Smooth muscle cell (in vitro differentiated cells): ENCODE measurements at regions not wholly inside any gene's neighbourhood (a gene's known extent, or its start where the extent isn't known, plus 50 kb on each side); places are given as distances from the start of the nearest gene placed in this dataset.

Experiments
- DNase-seq: peaks from one replicate; lab custom pipeline; 2025; ENCODE audit not compliant: unreplicated experiment; lab: John Stamatoyannopoulos, UW
- H2AFZ ChIP-seq: fragments of 200-600 bp; sonication (generic); 2 replicates; pipeline ENCODE4 v1.6.0; 2016; ENCODE audit warnings: antibody characterized with exemption, low read depth, mild to moderate bottlenecking
- H3F3A ChIP-seq: fragments of 200-600 bp; sonication (generic); 2 replicates; pipeline ENCODE4 v1.6.0; 2017; ENCODE audit warnings: antibody characterized with exemption, low read depth
- H3K27ac ChIP-seq: fragments of 200-600 bp; sonication (generic); 2 replicates; pipeline ENCODE4 v1.5.1; 2016; ENCODE audit warnings: low read depth, mild to moderate bottlenecking
- H3K27me3 ChIP-seq: fragments of 200-600 bp; sonication (generic); 2 replicates; pipeline ENCODE4 v1.6.1; 2016; ENCODE audit warnings: low read depth, mild to moderate bottlenecking
- H3K36me3 ChIP-seq: fragments of 200-600 bp; sonication (generic); 2 replicates; pipeline ENCODE4 v1.5.1; 2016; ENCODE audit warnings: low read depth
- H3K4me1 ChIP-seq: fragments of 200-600 bp; sonication (generic); 2 replicates; pipeline ENCODE4 v1.5.1; 2016; ENCODE audit warnings: low read depth
- H3K4me2 ChIP-seq: fragments of 200-600 bp; sonication (generic); 2 replicates; pipeline ENCODE4 v1.6.0; 2016; ENCODE audit warnings: mild to moderate bottlenecking
- H3K4me3 ChIP-seq: fragments of 200-600 bp; sonication (generic); 2 replicates; pipeline ENCODE4 v1.5.1; 2016; ENCODE audit warnings: mild to moderate bottlenecking
- H3K79me2 ChIP-seq: fragments of 200-600 bp; sonication (generic); 2 replicates; pipeline ENCODE4 v1.6.0; 2016; ENCODE audit warnings: low read depth, mild to moderate bottlenecking
- H3K9ac ChIP-seq: fragments of 200-600 bp; sonication (generic); 2 replicates; pipeline ENCODE4 v1.6.0; 2016; ENCODE audit warnings: low read depth
- H3K9me3 ChIP-seq: fragments of 200-600 bp; sonication (generic); replicated peaks from 2 replicates; pipeline ENCODE4 v1.5.1; 2016; ENCODE audit warnings: low read depth
- H4K20me1 ChIP-seq: fragments of 200-600 bp; sonication (generic); 2 replicates; pipeline ENCODE4 v1.6.0; 2016; ENCODE audit warnings: low read depth
- CTCF ChIP-seq: fragments of 200-600 bp; sonication (generic); IDR thresholded peaks from 2 replicates; pipeline ENCODE4 v1.5.1; 2017; ENCODE audit warnings: borderline replicate concordance, mild to moderate bottlenecking, antibody characterized with exemption; ENCODE audit not compliant: insufficient read depth, poor library complexity, severe bottlenecking
- WGBS: methylation state at CpG from one replicate; pipeline ENCODE4 v1.1.7; 2016; ENCODE audit warnings: low lambda C conversion rate; 5-methylcytosine and 5-hydroxymethylcytosine counted together

GRCh38 chr4:160347197-160347596 lies 1244.3 kb downstream of the RAPGEF2 start:
- no peaks in the 10 kb centered on the region for H3K79me2 ChIP-seq
- DNase-seq, result no peak
- H2AFZ ChIP-seq, result no peak overlapping the region
- no peak overlapping the region for H3K4me2 ChIP-seq
- no peak overlapping the region for H3K9ac ChIP-seq
- H3K36me3 ChIP-seq, result no peaks in the 10 kb centered on the region
- H3K27ac ChIP-seq, result no peak overlapping the region
- no peaks in the 10 kb centered on the region for H3K9me3 ChIP-seq
- no peak overlapping the region for H3K4me3 ChIP-seq
- H3K4me1 ChIP-seq, result no peaks in the 10 kb centered on the region
- no peaks in the 10 kb centered on the region for H3F3A ChIP-seq
- H4K20me1 ChIP-seq, result no peaks in the 10 kb centered on the region
- no peak for TF ChIP-seq CTCF
- H3K27me3 ChIP-seq, result no peaks in the 10 kb centered on the region

GRCh38 chr4:160350944-160351343 lies 1248.1 kb downstream of the RAPGEF2 start:
- H3K79me2 ChIP-seq, result no peaks in the 10 kb centered on the region
- H4K20me1 ChIP-seq, result no peaks in the 10 kb centered on the region
- 87% methylated on average over 6 of the region's 6 CpGs for WGBS

GRCh38 chr4:160352637-160353036 lies 1249.8 kb downstream of the RAPGEF2 start:
- Histone ChIP-seq H4K20me1 (no peaks in the 10 kb centered on the region), H3K4me3 (no peak overlapping the region), H3K27me3 (no peaks in the 10 kb centered on the region), H2AFZ (no peak overlapping the region), H3K27ac (no peak overlapping the region), H3F3A (no peaks in the 10 kb centered on the region), H3K4me1 (no peaks in the 10 kb centered on the region), H3K36me3 (no peaks in the 10 kb centered on the region), H3K79me2 (no peaks in the 10 kb centered on the region), H3K9ac (no peak overlapping the region), H3K9me3 (no peaks in the 10 kb centered on the region), H3K4me2 (no peak overlapping the region)
- WGBS, result 68% methylated on average over 2 of the region's 2 CpGs
- no peak for TF ChIP-seq CTCF
- no peak for DNase-seq

More at GRCh38 chr4:160350944-160351343, 1248.1 kb downstream of the RAPGEF2 start:
- no peak overlapping the region for H3K4me3 ChIP-seq
- DNase-seq, result no peak
- no peak overlapping the region for H3K27ac ChIP-seq
- H3K27me3 ChIP-seq, result no peaks in the 10 kb centered on the region
- H3K4me2 ChIP-seq, result no peak overlapping the region
- H3K36me3 ChIP-seq, result no peaks in the 10 kb centered on the region
- H3K9me3 ChIP-seq, result no peaks in the 10 kb centered on the region
- TF ChIP-seq CTCF, result no peak
- no peak overlapping the region for H3K9ac ChIP-seq
- no peak overlapping the region for H2AFZ ChIP-seq
- H3K4me1 ChIP-seq, result no peaks in the 10 kb centered on the region
- no peaks in the 10 kb centered on the region for H3F3A ChIP-seq

DNA sequence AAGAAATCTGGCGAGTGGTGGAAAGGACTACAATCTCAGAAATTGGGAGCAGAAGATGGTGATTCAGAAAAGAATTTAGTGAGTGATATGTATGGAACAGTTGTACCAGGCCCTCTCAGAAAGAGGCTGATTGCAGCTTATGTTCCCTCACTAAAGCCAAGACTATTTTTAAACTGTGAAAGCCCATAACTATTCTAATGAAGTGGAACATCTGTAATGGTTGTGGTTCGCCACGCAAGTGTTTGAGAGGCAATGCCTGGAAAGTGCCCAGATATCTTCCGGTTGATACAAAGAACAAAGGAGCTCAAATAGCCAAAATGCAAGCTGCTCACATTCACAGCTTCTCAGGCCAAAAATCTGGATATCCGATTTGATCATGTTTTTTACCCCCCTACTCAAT lies 1250.7 kb downstream of the RAPGEF2 start:
- no peak for TF ChIP-seq CTCF
- Histone ChIP-seq H3K27ac (no peak overlapping the region), H3K4me3 (no peak overlapping the region), H3K4me2 (no peak overlapping the region), H3K79me2 (no peaks in the 10 kb centered on the region), H4K20me1 (no peaks in the 10 kb centered on the region), H3K27me3 (no peaks in the 10 kb centered on the region), H3K9ac (no peak overlapping the region), H3F3A (no peaks in the 10 kb centered on the region), H2AFZ (no peak overlapping the region), H3K4me1 (no peaks in the 10 kb centered on the region), H3K9me3 (no peaks in the 10 kb centered on the region), H3K36me3 (no peaks in the 10 kb centered on the region)
- 89% methylated on average over 5 of the region's 5 CpGs for WGBS
- no peak for DNase-seq
